ENCODE measurements at regions not wholly inside any gene's neighbourhood (a gene's known extent, or its start where the extent isn't known, plus 50 kb on each side); places are given as distances from the start of the nearest gene placed in this dataset.
"Not testable (repeated sequence)": the region's sequence is repeated elsewhere in the genome, so short reads cannot be mapped to it uniquely, and the experiment has no call there.

- no peak for DNase-seq
These were observed 383.7 kb downstream of the CD83 start for GRCh38 chr6:14501240-14501639.

- no peak for DNase-seq
These were observed 384.3 kb downstream of the CD83 start for GRCh38 chr6:14501914-14502313.

- DNase-seq = no peak
These were observed 385.0 kb downstream of the CD83 start for GRCh38 chr6:14502551-14502950.

GRCh38 chr6:14505401-14505800 is 387.8 kb downstream of the CD83 start:
- no peak for DNase-seq

- no peak for DNase-seq
These were observed 389.2 kb downstream of the CD83 start for GRCh38 chr6:14506656-14507246.

- DNase-seq = no peak
These were observed 391.5 kb downstream of the CD83 start for GRCh38 chr6:14509120-14509519.

- DNase-seq = no peak
These were observed 392.5 kb downstream of the CD83 start for GRCh38 chr6:14510038-14510437.

GRCh38 chr6:14511061-14511586 is 393.6 kb downstream of the CD83 start:
- DNase-seq = no peak

- DNase-seq = no peak
These were observed 394.7 kb downstream of the CD83 start for GRCh38 chr6:14512246-14512645.

- no peak for DNase-seq
These were observed 396.2 kb downstream of the CD83 start for GRCh38 chr6:14513496-14514393.

GRCh38 chr6:14516956-14517355 is 399.4 kb downstream of the CD83 start:
- no peak for DNase-seq

GRCh38 chr6:14517516-14518105 is 400.0 kb downstream of the CD83 start:
- DNase-seq = no peak

GRCh38 chr6:14518515-14519217 is 401.1 kb downstream of the CD83 start:
- DNase-seq = no peak

GRCh38 chr6:14520029-14520428 is 402.5 kb downstream of the CD83 start:
- no peak for DNase-seq

GRCh38 chr6:14520536-14520935 is 403.0 kb downstream of the CD83 start:
- DNase-seq = no peak

- DNase-seq = no peak
These were observed 403.6 kb downstream of the CD83 start for GRCh38 chr6:14521141-14521540.

- not testable (repeated sequence) for DNase-seq
These were observed 404.3 kb downstream of the CD83 start for GRCh38 chr6:14521861-14522260.

- no peak for DNase-seq
These were observed 406.7 kb downstream of the CD83 start for GRCh38 chr6:14524319-14524718.

- no peak for DNase-seq
These were observed 412.8 kb downstream of the CD83 start for GRCh38 chr6:14530385-14530784.

- DNase-seq = no peak
These were observed 415.9 kb downstream of the CD83 start for GRCh38 chr6:14533446-14533845.

- DNase-seq = no peak
These were observed 419.5 kb downstream of the CD83 start for GRCh38 chr6:14537030-14537429.

GRCh38 chr6:14540276-14540675 is 422.7 kb downstream of the CD83 start:
- no peak for DNase-seq
